ENCODE measurements at regions not wholly inside any gene's neighbourhood (a gene's known extent, or its start where the extent isn't known, plus 50 kb on each side); places are given as distances from the start of the nearest gene placed in this dataset.

GRCh38 chr2:120892271-120892966, 156.8 kb downstream of the GLI2 start:
- TF ChIP-seq CTCF (conservative IDR thresholded peaks at IDR 0.05) (no peak), ZFX (IDR thresholded peaks at IDR 0.05) (no peak)

All from C4-2B (cell line).